Naive thymus-derived CD4-positive, alpha-beta T cell (primary cell): ENCODE measurements at regions not wholly inside any gene's neighbourhood (a gene's known extent, or its start where the extent isn't known, plus 50 kb on each side); places are given as distances from the start of the nearest gene placed in this dataset.

Source experiments
- ATAC-seq: fragments of 150-1000 bp; cut with Tn5 transposase; 2 replicates; pipeline ENCODE4 v1.10.0; 2021; ENCODE audit warnings: mild to moderate bottlenecking, moderate library complexity
- CTCF ChIA-PET: fragments of 350-600 bp; sonication (Branson Sonifier 250); formaldehyde crosslinking; loops from one replicate; lab custom pipeline; 2021; ENCODE audit warnings: antibody characterized with exemption; lab: Charles Lee
- POLR2A ChIA-PET: fragments of 350-600 bp; sonication (Branson Sonifier 250); formaldehyde crosslinking; loops from one replicate; lab custom pipeline; 2021; ENCODE audit warnings: antibody characterized with exemption, inconsistent platforms; lab: Charles Lee
- DNase-seq, 9 donors: peaks; one replicate each; pipeline versions ENCODE4 v3.0.0 to v3.0.0-alpha.2; 2020 to 2022; ENCODE audit warnings: mixed read lengths in 1 of 9
- H3K27ac ChIP-seq: one replicate; pipeline ENCODE4 v1.7.0; 2013; ENCODE audit warnings: mild to moderate bottlenecking, low read depth, low read length, moderate library complexity
- H3K27me3 ChIP-seq, 2 donors: one replicate each; pipeline ENCODE4 v1.7.0; 2013; ENCODE audit warnings: low read length in 2 of 2, mild to moderate bottlenecking in 2 of 2, moderate library complexity in 2 of 2; ENCODE audit not compliant: control insufficient read depth in 2 of 2, insufficient read depth in 2 of 2
- H3K36me3 ChIP-seq, 3 experiments: 1 replicate in 2 of 3; 2 replicates in 1 of 3; pipeline ENCODE4 v1.7.0; 2013; ENCODE audit warnings: low read length in 3 of 3, mild to moderate bottlenecking in 3 of 3, moderate library complexity in 1 of 3; ENCODE audit not compliant: insufficient read depth in 3 of 3, control insufficient read depth in 2 of 3
- H3K4me1 ChIP-seq, 2 donors: one replicate each; pipeline ENCODE4 v1.7.0; 2013; ENCODE audit warnings: low read length in 2 of 2, mild to moderate bottlenecking in 2 of 2, moderate library complexity in 1 of 2; ENCODE audit not compliant: control insufficient read depth in 2 of 2, insufficient read depth in 2 of 2
- H3K4me3 ChIP-seq: 2 replicates; pipeline ENCODE4 v1.7.0; 2013; ENCODE audit warnings: mild to moderate bottlenecking, low read length
- H3K9me3 ChIP-seq, 3 experiments: 1 replicate in 2 of 3; 2 replicates in 1 of 3; pipeline ENCODE4 v1.7.0; 2013; ENCODE audit warnings: low read length in 3 of 3; ENCODE audit not compliant: control insufficient read depth in 2 of 3
- H3K27ac Mint-ChIP-seq, 9 donors: one replicate each; pipeline ENCODE4 v1.8.0; 2020 to 2022; ENCODE audit warnings: mixed read lengths in 9 of 9, mild to moderate bottlenecking in 8 of 9, moderate library complexity in 5 of 9, inconsistent platforms in 2 of 9
- H3K27me3 Mint-ChIP-seq, 5 donors: one replicate each; pipeline ENCODE4 v1.8.0; 2021 to 2022; ENCODE audit warnings: mixed read lengths in 5 of 5, mild to moderate bottlenecking in 1 of 5
- H3K36me3 Mint-ChIP-seq, 5 donors: one replicate each; pipeline ENCODE4 v1.8.0; 2020 to 2022; ENCODE audit warnings: mixed read lengths in 5 of 5, mild to moderate bottlenecking in 3 of 5, inconsistent platforms in 1 of 5
- H3K4me1 Mint-ChIP-seq, 7 donors: one replicate each; pipeline ENCODE4 v1.8.0; 2020 to 2022; ENCODE audit warnings: mixed read lengths in 7 of 7, mild to moderate bottlenecking in 3 of 7, inconsistent platforms in 1 of 7
- H3K4me3 Mint-ChIP-seq, 10 donors: one replicate each; pipeline ENCODE4 v1.8.0; 2020 to 2022; ENCODE audit warnings: mild to moderate bottlenecking in 10 of 10, mixed read lengths in 10 of 10, moderate library complexity in 6 of 10, inconsistent platforms in 2 of 10
- H3K9me3 Mint-ChIP-seq, 11 donors: one replicate each; pipeline ENCODE4 v1.8.0; 2020 to 2022; ENCODE audit warnings: mixed read lengths in 11 of 11, mild to moderate bottlenecking in 4 of 11, inconsistent platforms in 1 of 11, moderate library complexity in 1 of 11
- intact Hi-C, 2 donors: fragments of 100-400 bp; cut with micrococcal nuclease; formaldehyde crosslinking; loops; one replicate each; pipeline ENCODE4 v1.15.1; 2023

DNA sequence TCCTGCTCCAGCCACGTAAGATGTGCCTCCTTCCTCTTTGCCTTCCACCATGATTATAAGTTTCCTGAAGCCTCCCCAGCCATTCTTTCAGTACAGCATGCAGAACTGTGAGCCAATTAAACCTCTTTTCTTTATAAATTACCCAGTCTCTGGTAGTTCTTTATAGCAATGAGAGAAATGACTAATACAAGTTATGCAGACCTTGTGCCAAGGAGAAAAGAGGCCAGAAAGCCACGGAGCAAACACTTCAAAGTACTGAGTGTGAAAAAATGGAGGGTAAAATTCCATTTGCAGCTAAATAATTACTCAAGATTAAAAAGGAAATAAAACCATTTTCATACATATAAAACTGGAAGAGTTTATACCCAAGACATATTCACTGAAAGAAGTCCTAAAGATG is 213.6 kb upstream of the LINGO1 start:
- ChIA-PET POLR2A (no interaction called here), CTCF (no interaction called here)
- H3K4me3 Mint-ChIP-seq = no peak overlapping the region
- no peaks in the 10 kb centered on the region for H3K4me1 Mint-ChIP-seq
- H3K27me3 ChIP-seq = no peaks in the 10 kb centered on the region
- no peaks in the 10 kb centered on the region for H3K9me3 ChIP-seq
- H3K36me3 Mint-ChIP-seq = peaks cover 0 to 14% (median 8%) of the 10 kb centered on the region in 5 donors
- H3K4me3 ChIP-seq = no peak overlapping the region
- no peaks in the 10 kb centered on the region for H3K36me3 ChIP-seq
- no peaks in the 10 kb centered on the region for H3K4me1 ChIP-seq
- ATAC-seq (no peak), DNase-seq (no peak)
- H3K9me3 Mint-ChIP-seq = peaks cover 0 to 30% (median 16%) of the 10 kb centered on the region in 11 donors
- no peak overlapping the region for H3K27ac ChIP-seq
- H3K27ac Mint-ChIP-seq = no peak overlapping the region
- peaks cover 42 to 63% (median 57%) of the 10 kb centered on the region in 5 donors for H3K27me3 Mint-ChIP-seq
- intact Hi-C loops = no loop called here

DNA sequence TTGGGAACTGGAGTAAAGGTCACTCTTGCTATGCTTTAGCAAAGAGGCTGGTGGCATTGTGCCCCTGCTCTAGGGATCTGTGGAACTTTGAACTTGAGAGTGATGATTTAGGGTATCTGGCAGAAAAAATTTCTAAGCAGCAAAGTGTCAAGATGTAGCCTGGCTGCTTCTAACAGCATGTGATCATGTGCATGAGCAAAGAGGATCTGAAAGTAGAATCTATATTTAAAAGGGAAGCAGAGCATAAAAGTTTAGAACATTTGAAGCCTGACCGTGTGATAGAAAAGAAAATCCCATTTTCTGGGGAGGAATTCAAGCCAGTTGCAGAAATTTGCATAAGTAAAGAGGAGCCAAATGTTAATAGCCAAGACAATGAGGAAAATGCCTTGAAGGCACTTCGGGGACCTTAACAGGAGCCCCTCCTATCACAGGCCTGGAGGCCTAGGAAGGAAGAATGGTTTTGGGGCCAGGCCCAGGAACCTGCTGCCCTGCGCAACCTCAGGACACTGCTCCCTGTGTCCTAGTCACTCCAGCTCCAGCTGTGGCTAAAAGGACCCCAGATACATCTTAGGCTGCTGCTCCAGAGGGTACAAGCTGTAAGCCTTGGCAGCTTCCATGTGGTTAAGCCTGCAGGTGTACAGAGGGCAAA is 212.2 kb upstream of the LINGO1 start:
- no peak overlapping the region for H3K4me3 Mint-ChIP-seq
- POLR2A ChIA-PET = no interaction called here
- H3K27me3 Mint-ChIP-seq = peaks cover 37 to 60% (median 50%) of the 10 kb centered on the region in 5 donors
- DNase-seq = no peak
- ATAC-seq = no peak
- no peaks in the 10 kb centered on the region for H3K4me1 ChIP-seq
- no peak overlapping the region for H3K4me3 ChIP-seq
- H3K4me1 Mint-ChIP-seq = no peaks in the 10 kb centered on the region
- H3K36me3 ChIP-seq = no peaks in the 10 kb centered on the region
- no peak overlapping the region for H3K27ac Mint-ChIP-seq
- H3K9me3 Mint-ChIP-seq = peaks cover 0 to 25% (median 13%) of the 10 kb centered on the region in 11 donors
- no peak overlapping the region for H3K27ac ChIP-seq
- CTCF ChIA-PET = no interaction called here
- H3K36me3 Mint-ChIP-seq = peaks cover 0 to 14% (median 8%) of the 10 kb centered on the region in 5 donors
- no peaks in the 10 kb centered on the region for H3K9me3 ChIP-seq
- intact Hi-C loops = no loop called here
- no peaks in the 10 kb centered on the region for H3K27me3 ChIP-seq

GRCh38 chr15:77843546-77843945 is 210.8 kb upstream of the LINGO1 start:
- Mint-ChIP-seq H3K36me3 (peaks cover 0 to 9% (median 8%) of the 10 kb centered on the region in 5 donors), H3K4me3 (no peak overlapping the region), H3K4me1 (no peaks in the 10 kb centered on the region), H3K27me3 (peaks cover 31 to 61% (median 43%) of the 10 kb centered on the region in 5 donors), H3K9me3 (peaks cover 0 to 23% (median 10%) of the 10 kb centered on the region in 11 donors), H3K27ac (no peak overlapping the region)
- intact Hi-C loops = no loop called here
- ATAC-seq = no peak
- Histone ChIP-seq H3K27me3 (no peaks in the 10 kb centered on the region), H3K36me3 (no peaks in the 10 kb centered on the region), H3K4me1 (no peaks in the 10 kb centered on the region), H3K27ac (no peak overlapping the region), H3K4me3 (no peak overlapping the region), H3K9me3 (no peaks in the 10 kb centered on the region)
- ChIA-PET POLR2A (no interaction called here), CTCF (no interaction called here)
- DNase-seq = no peak

- Histone ChIP-seq H3K27ac (no peak overlapping the region), H3K36me3 (no peaks in the 10 kb centered on the region), H3K4me3 (no peak overlapping the region), H3K4me1 (no peaks in the 10 kb centered on the region), H3K27me3 (no peaks in the 10 kb centered on the region), H3K9me3 (no peaks in the 10 kb centered on the region)
- Mint-ChIP-seq H3K36me3 (peaks cover 0 to 9% (median 7%) of the 10 kb centered on the region in 5 donors), H3K9me3 (peaks cover 0 to 21% (median 10%) of the 10 kb centered on the region in 11 donors), H3K4me1 (peaks cover 0 to 4% (median 0%) of the 10 kb centered on the region in 7 donors), H3K27ac (no peak overlapping the region), H3K4me3 (no peak overlapping the region), H3K27me3 (peaks cover 17 to 50% (median 32%) of the 10 kb centered on the region in 5 donors)
- ChIA-PET CTCF (no interaction called here), POLR2A (no interaction called here)
- ATAC-seq (no peak), DNase-seq (no peak)
- intact Hi-C loops = no loop called here
Measured at GRCh38 chr15:77840991-77841775, 208.5 kb upstream of the LINGO1 start.

DNA sequence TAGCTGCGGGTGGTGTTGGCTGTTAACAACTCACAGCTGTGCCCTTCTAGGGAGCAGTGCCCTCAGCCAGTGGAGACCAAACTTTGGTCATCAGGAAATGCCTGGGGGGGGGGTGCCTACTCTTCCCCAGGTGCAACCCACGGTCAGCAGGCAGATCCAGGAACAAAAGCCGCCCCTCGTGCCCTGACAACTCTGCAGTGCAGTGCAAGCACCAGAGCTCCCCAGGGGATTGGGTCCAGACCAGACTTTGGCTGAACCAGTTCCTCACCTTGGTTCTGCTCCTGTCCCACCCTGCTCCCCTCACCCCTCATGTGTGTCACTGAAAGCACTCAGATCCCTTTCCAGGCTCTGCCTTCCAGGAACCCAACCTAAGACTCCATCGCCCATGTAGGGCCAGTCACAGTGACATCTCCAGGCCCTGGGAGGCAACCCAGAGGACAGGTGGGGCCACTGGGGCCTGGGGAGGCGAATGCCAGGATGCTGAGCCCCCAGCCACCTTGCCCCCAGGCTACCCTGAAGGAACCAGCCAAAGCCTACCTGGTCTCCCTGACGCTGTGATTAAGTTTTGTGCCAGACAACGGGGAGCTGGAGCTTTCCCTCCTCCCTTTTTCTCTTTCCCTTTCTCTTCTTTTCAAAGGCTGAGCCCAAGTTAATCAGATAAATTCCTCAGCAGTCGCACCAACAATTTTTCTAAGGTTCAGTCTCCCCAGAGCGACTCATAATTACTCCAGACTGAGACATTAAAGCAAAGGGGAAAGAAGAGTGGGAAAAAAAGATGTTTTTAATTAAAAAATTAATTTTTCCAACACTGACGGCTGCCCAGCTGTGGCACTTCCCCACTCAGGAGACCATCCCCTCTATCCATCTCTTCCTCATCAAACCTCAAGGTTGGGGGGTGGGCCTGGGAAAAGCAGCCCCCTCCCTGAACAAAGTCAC is 207.5 kb upstream of the LINGO1 start:
- Mint-ChIP-seq H3K4me1 (peaks cover 0 to 4% (median 0%) of the 10 kb centered on the region in 7 donors), H3K36me3 (peaks cover 0 to 9% (median 5%) of the 10 kb centered on the region in 5 donors), H3K27me3 (peaks cover 12 to 43% (median 29%) of the 10 kb centered on the region in 5 donors), H3K4me3 (no peak overlapping the region), H3K27ac (peak overlapping the region in 2 of 9 donors; percentile 1 to 7), H3K9me3 (peaks cover 0 to 15% (median 8%) of the 10 kb centered on the region in 11 donors)
- Histone ChIP-seq H3K4me1 (no peaks in the 10 kb centered on the region), H3K36me3 (no peaks in the 10 kb centered on the region), H3K4me3 (no peak overlapping the region), H3K27me3 (no peaks in the 10 kb centered on the region), H3K27ac (no peak overlapping the region), H3K9me3 (no peaks in the 10 kb centered on the region)
- DNase-seq (no peak), ATAC-seq (no peak)
- intact Hi-C loops = no loop called here
- POLR2A ChIA-PET = no interaction called here
- CTCF ChIA-PET = no interaction called here

GRCh38 chr15:77839456-77839855 is 206.7 kb upstream of the LINGO1 start:
- Histone ChIP-seq H3K4me1 (no peaks in the 10 kb centered on the region), H3K27me3 (no peaks in the 10 kb centered on the region), H3K36me3 (no peaks in the 10 kb centered on the region), H3K9me3 (no peaks in the 10 kb centered on the region), H3K4me3 (no peak overlapping the region), H3K27ac (no peak overlapping the region)
- H3K4me3 Mint-ChIP-seq = no peak overlapping the region
- H3K4me1 Mint-ChIP-seq = peaks cover 0 to 4% (median 0%) of the 10 kb centered on the region in 7 donors
- DNase-seq = no peak
- ChIA-PET CTCF (no interaction called here), POLR2A (no interaction called here)
- intact Hi-C loops = no loop called here
- H3K27ac Mint-ChIP-seq = no peak overlapping the region
- peaks cover 0 to 10% (median 3%) of the 10 kb centered on the region in 11 donors for H3K9me3 Mint-ChIP-seq
- ATAC-seq = no peak
- H3K27me3 Mint-ChIP-seq = peaks cover 9 to 38% (median 23%) of the 10 kb centered on the region in 5 donors
- H3K36me3 Mint-ChIP-seq = peaks cover 0 to 3% (median 0%) of the 10 kb centered on the region in 5 donors
